K562 (cell line): ENCODE measurements at regions not wholly inside any gene's neighbourhood (a gene's known extent, or its start where the extent isn't known, plus 50 kb on each side); places are given as distances from the start of the nearest gene placed in this dataset.

Experiments used
- ATAC-seq: fragments of 200-7000 bp; cut with Tn5 transposase; 3 replicates; pipeline ENCODE4 v1.9.1; 2020; ENCODE audit warnings: moderate library complexity
- BruUV-seq: library from RNA; stranded (reverse); fragments of 400-500 nt; replicated peaks from 2 replicates; lab custom pipeline; 2021; lab: Mats Ljungman, UMichigan
- CTCF ChIA-PET: fragments of 300-600 bp; formaldehyde crosslinking; extraction: SDS; loops from one replicate; lab custom pipeline; 2021; ENCODE audit warnings: low intra/inter-chr PET ratio; lab: Yijun Ruan, JAX
- POLR2A ChIA-PET: fragments of 300-600, 350-650 bp; sonication (Branson Sonifier 250); formaldehyde crosslinking; extraction: SDS; loops from one replicate; lab custom pipeline; 2021; ENCODE audit warnings: antibody characterized with exemption, inconsistent platforms; lab: Yijun Ruan, JAX
- DNase-seq, 4 experiments: peaks; one replicate each; pipeline versions ENCODE4 v3.0.0 to v3.0.0-alpha.2; 2011 to 2018; ENCODE audit warnings: low spot score in 3 of 4, mixed read lengths in 3 of 4; ENCODE audit errors: extremely low read depth in 1 of 4
- FAIRE-seq: peaks from 2 replicates; lab custom pipeline; 2011; peaks lifted over from hg19 to GRCh38; lab: Jason Lieb, UNC
- H2AFZ ChIP-seq: 2 replicates; pipeline ENCODE4 v1.6.0; 2011; ENCODE audit warnings: low read depth, low read length, control low read depth, inconsistent platforms
- H3K27ac ChIP-seq: fragments of 200-600 bp; 3 replicates; pipeline ENCODE4 v1.8.0; 2011; ENCODE audit warnings: low read depth, mild to moderate bottlenecking, control low read depth, inconsistent platforms, low read length, moderate library complexity, mixed read lengths; ENCODE audit errors: extremely low read depth
- H3K27me3 ChIP-seq, 2 experiments: fragments of 300-600 bp in 1 of 2; 2 replicates in 1 of 2; 3 replicates in 1 of 2; pipeline versions ENCODE4 v1.6.0 to v1.8.0; 2011; ENCODE audit warnings: inconsistent platforms in 2 of 2, low read length in 2 of 2, mild to moderate bottlenecking in 1 of 2, mixed read lengths in 1 of 2, moderate library complexity in 1 of 2; ENCODE audit not compliant: control insufficient read depth in 2 of 2, insufficient read depth in 2 of 2
- H3K36me3 ChIP-seq: fragments of 300-600 bp; 3 replicates; pipeline ENCODE4 v1.8.0; 2011; ENCODE audit warnings: mild to moderate bottlenecking, low read length, inconsistent platforms; ENCODE audit not compliant: control insufficient read depth, insufficient read depth
- H3K4me1 ChIP-seq, 2 experiments: fragments of 200-600 bp in 1 of 2; replicated peaks in 1 of 2; 2 replicates in 1 of 2; 3 replicates in 1 of 2; pipeline versions ENCODE4 v1.5.1 to v1.8.0; 2011; ENCODE audit warnings: inconsistent platforms in 2 of 2, low read length in 2 of 2, mild to moderate bottlenecking in 1 of 2, mixed read lengths in 1 of 2, moderate library complexity in 1 of 2; ENCODE audit not compliant: control insufficient read depth in 2 of 2, insufficient read depth in 2 of 2
- H3K4me2 ChIP-seq: 2 replicates; pipeline ENCODE4 v1.6.1; 2011; ENCODE audit warnings: low read length, control low read depth, inconsistent platforms, mixed read lengths; ENCODE audit not compliant: insufficient read depth
- H3K4me3 ChIP-seq: fragments of 200-600 bp; sonication (generic), shearing (Covaris generic); 2 replicates; pipeline ENCODE4 v1.5.1; 2016; ENCODE audit warnings: control low read depth, inconsistent platforms
- H3K79me2 ChIP-seq: fragments of 200-600 bp; 3 replicates; pipeline ENCODE4 v1.8.0; 2011; ENCODE audit warnings: low read length, inconsistent platforms; ENCODE audit not compliant: control insufficient read depth, insufficient read depth
- H3K9ac ChIP-seq, 2 experiments: 2 replicates each; pipeline versions ENCODE4 v1.6.0 to v1.6.1; 2011; ENCODE audit warnings: low read depth in 2 of 2, low read length in 2 of 2, control low read depth in 1 of 2, inconsistent platforms in 1 of 2, mild to moderate bottlenecking in 1 of 2, mixed read lengths in 1 of 2; ENCODE audit not compliant: insufficient read depth in 1 of 2
- H3K9me1 ChIP-seq: one replicate; pipeline ENCODE4 v1.6.0; 2011; ENCODE audit warnings: inconsistent platforms, mild to moderate bottlenecking, low read length, moderate library complexity; ENCODE audit not compliant: control insufficient read depth, insufficient read depth
- H3K9me3 ChIP-seq: replicated peaks from 2 replicates; pipeline ENCODE4 v1.5.1; 2011; ENCODE audit warnings: low read depth, low read length, inconsistent platforms; ENCODE audit not compliant: control insufficient read depth, insufficient read depth
- H4K20me1 ChIP-seq: replicated peaks from 2 replicates; pipeline ENCODE4 v1.6.1; 2011; ENCODE audit warnings: low read length, inconsistent platforms, mixed read lengths; ENCODE audit not compliant: control insufficient read depth, insufficient read depth
- ATF1 ChIP-seq, 2 experiments: fragments of 450-650 bp in 1 of 2; IDR thresholded peaks; 2 replicates each; pipeline ENCODE4 v1.6.1; 2016; ENCODE audit warnings: missing compliant biosample characterization in 1 of 2, missing genetic modification characterization in 1 of 2
- CHD2 ChIP-seq: IDR thresholded peaks from 2 replicates; pipeline ENCODE4 v1.6.1; 2011; ENCODE audit warnings: low read depth, low read length
- CREB1 ChIP-seq, 2 experiments: sonication (generic) in 1 of 2; formaldehyde crosslinking in 1 of 2; IDR thresholded peaks; 2 replicates each; pipeline versions ENCODE4 v1.6.1 to v1.8.0; 2012 to 2022; ENCODE audit warnings: inconsistent platforms in 1 of 2, mild to moderate bottlenecking in 1 of 2, missing genetic modification reagents in 1 of 2, moderate library complexity in 1 of 2
- HMG20B ChIP-seq: fragments of 250-450 bp; sonication (Bioruptor Pico); IDR thresholded peaks from 2 replicates; pipeline ENCODE4 v1.5.0; 2021; ENCODE audit warnings: mild to moderate bottlenecking
- MEF2D ChIP-seq: conservative IDR thresholded peaks from 2 replicates; pipeline ENCODE4 v1.6.1; 2016; ENCODE audit warnings: low read depth, missing genetic modification characterization, missing compliant biosample characterization
- POLR2AphosphoS5 ChIP-seq: IDR thresholded peaks from 2 replicates; pipeline ENCODE4 v1.6.1; 2011; ENCODE audit warnings: mild to moderate bottlenecking, low read depth, low read length, moderate library complexity; ENCODE audit not compliant: control insufficient read depth, insufficient read depth
- RBBP5 ChIP-seq: fragments of 200-600 bp; sonication (generic); IDR thresholded peaks from 2 replicates; pipeline ENCODE4 v1.6.1; 2012; ENCODE audit warnings: borderline replicate concordance, mild to moderate bottlenecking, low read length, control low read depth, inconsistent platforms; ENCODE audit not compliant: insufficient read depth, poor library complexity, severe bottlenecking
- SIN3A ChIP-seq, 2 experiments: fragments of 150-350 bp in 1 of 2; IDR thresholded peaks; 2 replicates each; pipeline ENCODE4 v1.6.1; 2011 to 2016; ENCODE audit warnings: borderline replicate concordance in 2 of 2, low read depth in 2 of 2, low read length in 2 of 2, mild to moderate bottlenecking in 2 of 2, moderate library complexity in 2 of 2; ENCODE audit not compliant: control insufficient read depth in 1 of 2
- SP2 ChIP-seq: IDR thresholded peaks from 2 replicates; pipeline ENCODE4 v1.6.1; 2011; ENCODE audit warnings: mild to moderate bottlenecking, low read depth, low read length, moderate library complexity; ENCODE audit not compliant: poor library complexity, severe bottlenecking; ENCODE audit errors: extremely low read depth
- SRSF1 ChIP-seq: fragments of 200-400 bp; formaldehyde crosslinking; IDR thresholded peaks from 2 replicates; pipeline ENCODE4 v1.6.1; 2017; ENCODE audit warnings: mild to moderate bottlenecking, low read depth, low read length, moderate library complexity
- TAF15 ChIP-seq: fragments of 200-400 bp; formaldehyde crosslinking; IDR thresholded peaks from 2 replicates; pipeline ENCODE4 v1.6.1; 2017; ENCODE audit warnings: mild to moderate bottlenecking, low read depth, low read length, moderate library complexity
- TCF7L2 ChIP-seq: fragments of 150-350 bp; IDR thresholded peaks from 2 replicates; pipeline ENCODE4 v1.6.1; 2016; ENCODE audit warnings: low read depth, mild to moderate bottlenecking, low read length, moderate library complexity
- ZBTB17 ChIP-seq: fragments of 450-650 bp; formaldehyde crosslinking; IDR thresholded peaks from 2 replicates; pipeline ENCODE4 v1.4.0; 2020; ENCODE audit warnings: mild to moderate bottlenecking
- ZNF263 ChIP-seq: sonication (generic); formaldehyde crosslinking; IDR thresholded peaks from 2 replicates; pipeline ENCODE4 v1.8.0; 2022; ENCODE audit warnings: mild to moderate bottlenecking, missing genetic modification reagents, borderline replicate concordance
- ZNF766 ChIP-seq: fragments of 200-800 bp; sonication (Bioruptor generic); conservative IDR thresholded peaks from 2 replicates; pipeline ENCODE4 v1.6.1; 2016; ENCODE audit warnings: missing genetic modification characterization, missing compliant biosample characterization
- WGBS: fragments of 100-300 bp; shearing (Covaris generic); methylation state at CpG from one replicate; pipeline ENCODE4 v1.1.6; 2016; ENCODE audit warnings: low coverage, mixed read lengths; ENCODE audit not compliant: insufficient coverage; ENCODE audit errors: missing lambda C conversion rate; 5-methylcytosine and 5-hydroxymethylcytosine counted together
- in situ Hi-C: fragments of 300-500 bp; cut with MboI; formaldehyde crosslinking; loops from 4 replicates; pipeline ENCODE4 v1.15.0; 2018; ENCODE audit warnings: inconsistent platforms, mixed read lengths
- intact Hi-C: fragments of 100-400 bp; cut with micrococcal nuclease; formaldehyde crosslinking; loops from 2 replicates; pipeline ENCODE4 v1.14.2; 2022
- TF ChIP-seq, protein P1 (sequence below): fragments of 450-650 bp; IDR thresholded peaks from 2 replicates; pipeline ENCODE4 v1.6.1; 2016; ENCODE audit warnings: mild to moderate bottlenecking
- TF ChIP-seq, protein P2 (sequence below): fragments of 250-450 bp; sonication (Bioruptor Pico); IDR thresholded peaks from 2 replicates; pipeline ENCODE4 v1.5.0; 2021
- TF ChIP-seq, protein P3 (sequence below): fragments of 250-450 bp; sonication (Bioruptor Pico); IDR thresholded peaks from 2 replicates; pipeline ENCODE4 v1.4.0; 2020; ENCODE audit warnings: borderline replicate concordance

DNA sequence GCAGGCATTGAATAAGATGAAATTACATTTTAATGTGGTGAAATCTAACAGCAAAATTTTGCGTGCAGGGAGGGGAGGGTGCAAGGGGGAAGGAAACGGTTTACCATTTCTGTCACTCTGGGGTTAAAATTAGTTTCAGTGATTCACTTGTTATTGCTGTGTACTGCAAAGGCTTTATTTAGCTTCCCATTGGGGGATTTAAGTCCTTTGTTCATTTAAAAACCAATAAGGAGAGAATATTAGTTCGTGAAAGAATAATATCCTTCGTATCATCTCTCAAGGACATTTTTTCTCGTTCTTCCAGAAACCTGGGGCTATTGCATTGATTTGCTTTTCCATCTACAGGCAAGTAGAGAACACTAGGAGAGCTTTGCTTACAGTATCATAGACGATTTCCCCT is 667.8 kb upstream of the RGMB start:
- no TSS peak for BruUV-seq
- FAIRE-seq, result no peak
- no peaks in the 10 kb centered on the region for H3K27me3 ChIP-seq
- ATAC-seq, result no peak
- no peaks in the 10 kb centered on the region for H3K36me3 ChIP-seq
- no peak overlapping the region for H3K4me2 ChIP-seq
- H3K27ac ChIP-seq, result no peak overlapping the region
- 0% methylated on average over 6 of the region's 6 CpGs for WGBS
- H3K79me2 ChIP-seq, result no peaks in the 10 kb centered on the region
- H4K20me1 ChIP-seq, result no peaks in the 10 kb centered on the region
- no peak overlapping the region for H3K9ac ChIP-seq
- no peaks in the 10 kb centered on the region for H3K4me1 ChIP-seq
- ChIA-PET POLR2A (no interaction called here), CTCF (no interaction called here)
- H2AFZ ChIP-seq, result no peak overlapping the region
- H3K4me3 ChIP-seq, result no peak overlapping the region
- in situ Hi-C loops, result no loop called here
- intact Hi-C loops, result no loop called here
- H3K9me1 ChIP-seq, result no peaks in the 10 kb centered on the region
- no peak for DNase-seq
- no peaks in the 10 kb centered on the region; the same call in none of the 2 replicates for H3K9me3 ChIP-seq
- TF ChIP-seq, protein P1, sequence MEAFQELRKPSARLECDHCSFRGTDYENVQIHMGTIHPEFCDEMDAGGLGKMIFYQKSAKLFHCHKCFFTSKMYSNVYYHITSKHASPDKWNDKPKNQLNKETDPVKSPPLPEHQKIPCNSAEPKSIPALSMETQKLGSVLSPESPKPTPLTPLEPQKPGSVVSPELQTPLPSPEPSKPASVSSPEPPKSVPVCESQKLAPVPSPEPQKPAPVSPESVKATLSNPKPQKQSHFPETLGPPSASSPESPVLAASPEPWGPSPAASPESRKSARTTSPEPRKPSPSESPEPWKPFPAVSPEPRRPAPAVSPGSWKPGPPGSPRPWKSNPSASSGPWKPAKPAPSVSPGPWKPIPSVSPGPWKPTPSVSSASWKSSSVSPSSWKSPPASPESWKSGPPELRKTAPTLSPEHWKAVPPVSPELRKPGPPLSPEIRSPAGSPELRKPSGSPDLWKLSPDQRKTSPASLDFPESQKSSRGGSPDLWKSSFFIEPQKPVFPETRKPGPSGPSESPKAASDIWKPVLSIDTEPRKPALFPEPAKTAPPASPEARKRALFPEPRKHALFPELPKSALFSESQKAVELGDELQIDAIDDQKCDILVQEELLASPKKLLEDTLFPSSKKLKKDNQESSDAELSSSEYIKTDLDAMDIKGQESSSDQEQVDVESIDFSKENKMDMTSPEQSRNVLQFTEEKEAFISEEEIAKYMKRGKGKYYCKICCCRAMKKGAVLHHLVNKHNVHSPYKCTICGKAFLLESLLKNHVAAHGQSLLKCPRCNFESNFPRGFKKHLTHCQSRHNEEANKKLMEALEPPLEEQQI, result no peak
- TF ChIP-seq ZBTB17 (CRISPR knock-in tag) (no peak), SP2 (no peak), ZNF263 (CRISPR knock-in tag) (no peak), CREB1 (IDR thresholded peaks at IDR 0.05) (no peak), CREB1 (CRISPR knock-in tag; IDR thresholded peaks at IDR 0.05) (no peak), TAF15 (no peak), POLR2AphosphoS5 (no peak), TCF7L2 (no peak), SRSF1 (no peak), RBBP5 (no peak), MEF2D (tag) (no peak), HMG20B (no peak), CHD2 (no peak), ZNF766 (CRISPR knock-in tag) (no peak), SIN3A (IDR thresholded peaks at IDR 0.05; ENCODE audit: borderline replicate concordance in 2 of 2, control insufficient read depth in 1 of 2, low read depth in 2 of 2, low read length in 2 of 2) (no peak), ATF1 (CRISPR knock-in tag; IDR thresholded peaks at IDR 0.05) (no peak), ATF1 (tag; IDR thresholded peaks at IDR 0.05) (no peak)
- TF ChIP-seq, protein P2, sequence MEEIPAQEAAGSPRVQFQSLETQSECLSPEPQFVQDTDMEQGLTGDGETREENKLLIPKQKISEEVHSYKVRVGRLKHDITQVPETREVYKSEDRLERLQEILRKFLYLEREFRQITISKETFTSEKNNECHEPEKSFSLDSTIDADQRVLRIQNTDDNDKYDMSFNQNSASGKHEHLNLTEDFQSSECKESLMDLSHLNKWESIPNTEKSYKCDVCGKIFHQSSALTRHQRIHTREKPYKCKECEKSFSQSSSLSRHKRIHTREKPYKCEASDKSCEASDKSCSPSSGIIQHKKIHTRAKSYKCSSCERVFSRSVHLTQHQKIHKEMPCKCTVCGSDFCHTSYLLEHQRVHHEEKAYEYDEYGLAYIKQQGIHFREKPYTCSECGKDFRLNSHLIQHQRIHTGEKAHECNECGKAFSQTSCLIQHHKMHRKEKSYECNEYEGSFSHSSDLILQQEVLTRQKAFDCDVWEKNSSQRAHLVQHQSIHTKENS, result no peak
- TF ChIP-seq, protein P3, sequence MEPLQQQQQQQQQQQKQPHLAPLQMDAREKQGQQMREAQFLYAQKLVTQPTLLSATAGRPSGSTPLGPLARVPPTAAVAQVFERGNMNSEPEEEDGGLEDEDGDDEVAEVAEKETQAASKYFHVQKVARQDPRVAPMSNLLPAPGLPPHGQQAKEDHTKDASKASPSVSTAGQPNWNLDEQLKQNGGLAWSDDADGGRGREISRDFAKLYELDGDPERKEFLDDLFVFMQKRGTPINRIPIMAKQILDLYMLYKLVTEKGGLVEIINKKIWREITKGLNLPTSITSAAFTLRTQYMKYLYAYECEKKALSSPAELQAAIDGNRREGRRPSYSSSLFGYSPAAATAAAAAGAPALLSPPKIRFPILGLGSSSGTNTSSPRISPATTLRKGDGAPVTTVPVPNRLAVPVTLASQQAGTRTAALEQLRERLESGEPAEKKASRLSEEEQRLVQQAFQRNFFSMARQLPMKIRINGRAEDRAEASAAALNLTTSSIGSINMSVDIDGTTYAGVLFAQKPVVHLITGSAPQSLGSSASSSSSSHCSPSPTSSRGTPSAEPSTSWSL (CRISPR knock-in tag), result no peak
